Right forelimb (tissue), 1 donor: ENCODE measurements at regions not wholly inside any gene's neighbourhood (a gene's known extent, or its start where the extent isn't known, plus 50 kb on each side); places are given as distances from the start of the nearest gene placed in this dataset.
"Not testable (repeated sequence)": the region's sequence is repeated elsewhere in the genome, so short reads cannot be mapped to it uniquely, and the experiment has no call there.

Experiments
- DNase-seq: peaks from one replicate; pipeline ENCODE4 v3.0.0-alpha.2; 2018

DNA sequence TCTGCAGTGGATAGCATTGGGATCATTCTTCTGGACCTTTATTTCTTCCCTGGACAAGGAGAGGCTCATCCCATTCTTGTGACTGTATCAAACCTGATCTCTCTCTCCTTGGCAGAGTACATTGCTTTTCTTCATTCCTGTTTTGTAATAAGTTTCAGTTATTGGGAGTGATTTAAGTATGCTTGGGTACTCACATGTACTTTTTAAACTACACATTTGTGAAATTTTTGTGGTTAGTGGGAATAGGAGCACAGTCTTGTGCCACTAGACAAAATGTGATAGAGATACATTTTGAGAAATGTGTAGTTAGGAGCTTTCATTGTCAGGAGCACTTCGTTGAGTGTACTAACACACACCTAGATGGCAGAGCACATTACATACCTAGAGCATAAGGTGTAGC lies 262.6 kb downstream of the C3orf38 start:
- no peak for DNase-seq

DNA sequence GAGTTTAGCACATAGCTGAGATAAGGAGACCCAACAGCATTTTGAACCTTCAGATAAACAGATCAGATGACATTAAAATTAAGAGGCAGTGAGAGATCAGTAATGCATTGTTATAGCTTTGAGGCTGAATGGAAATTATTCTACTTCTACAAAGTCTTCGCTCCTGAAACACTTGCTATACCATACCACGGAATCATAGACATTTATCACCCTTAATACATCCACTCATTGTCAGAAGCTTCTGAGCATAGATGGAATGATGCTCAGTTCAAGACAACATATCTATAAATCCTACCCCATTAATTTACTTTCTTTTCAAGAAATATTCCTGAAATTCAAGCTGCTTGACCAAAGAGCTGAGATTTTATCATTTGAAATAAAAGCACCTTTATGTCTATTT lies 266.7 kb downstream of the C3orf38 start:
- DNase-seq = no peak

DNA sequence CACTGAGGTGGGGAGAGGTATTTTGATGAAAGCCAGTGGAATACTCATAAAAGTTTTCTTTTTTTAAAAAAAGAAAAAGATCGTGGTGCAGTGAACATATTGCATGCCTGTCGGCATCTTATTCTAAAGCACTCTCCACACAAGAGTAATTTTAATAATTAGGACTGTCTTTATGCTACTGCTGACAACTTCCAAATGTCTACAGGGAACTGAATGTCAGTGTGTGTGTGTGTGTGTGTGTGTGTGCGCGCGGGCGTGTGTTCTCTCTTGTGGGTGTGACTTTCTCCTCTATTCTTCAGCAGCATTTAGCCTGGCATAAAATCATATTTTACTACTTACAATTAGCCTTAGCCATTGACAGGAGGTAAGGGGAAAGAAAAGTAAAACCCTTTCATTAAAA lies 268.5 kb downstream of the C3orf38 start:
- no peak for DNase-seq

GRCh38 chr3:88433568-88433967 lies 283.8 kb downstream of the C3orf38 start:
- no peak for DNase-seq

DNA sequence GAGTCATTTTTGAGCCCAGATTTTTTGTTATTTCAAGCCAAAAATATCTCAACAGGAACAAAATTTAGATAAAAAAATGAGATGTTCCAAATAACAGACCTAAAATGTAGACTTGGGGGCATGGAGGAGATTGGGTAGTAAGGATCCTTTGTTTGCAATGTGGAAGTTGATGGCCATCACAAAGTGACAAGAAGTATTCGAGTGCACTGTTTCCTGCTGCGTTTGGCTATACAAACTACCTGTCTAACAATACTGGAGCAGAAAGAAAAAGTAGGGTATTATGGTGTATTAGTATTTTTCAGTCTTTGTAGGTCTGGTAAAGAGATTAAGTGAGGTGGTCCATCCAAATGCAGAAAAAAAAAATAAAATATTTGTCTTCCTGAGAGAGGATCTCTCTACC lies 284.2 kb downstream of the C3orf38 start:
- no peak for DNase-seq

DNA sequence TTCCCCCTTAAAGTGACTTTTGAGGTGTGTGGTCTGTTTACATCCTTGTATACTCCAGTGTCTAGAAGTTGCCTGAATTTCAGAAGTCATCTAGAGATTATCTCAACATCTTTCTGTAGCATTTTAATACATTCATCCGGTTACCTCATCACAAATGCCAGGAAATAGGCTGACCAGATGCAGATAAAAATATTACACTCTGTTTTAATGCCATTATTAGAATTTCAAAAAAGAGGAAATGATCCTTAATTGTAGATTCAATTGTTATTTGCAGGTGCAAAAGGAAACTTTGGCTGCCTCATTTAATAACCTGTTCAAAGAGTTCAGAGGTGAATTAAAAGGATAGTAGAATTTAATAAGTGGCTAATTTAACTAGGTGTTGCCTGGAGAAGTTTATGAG lies 290.9 kb downstream of the C3orf38 start:
- DNase-seq = no peak

DNA sequence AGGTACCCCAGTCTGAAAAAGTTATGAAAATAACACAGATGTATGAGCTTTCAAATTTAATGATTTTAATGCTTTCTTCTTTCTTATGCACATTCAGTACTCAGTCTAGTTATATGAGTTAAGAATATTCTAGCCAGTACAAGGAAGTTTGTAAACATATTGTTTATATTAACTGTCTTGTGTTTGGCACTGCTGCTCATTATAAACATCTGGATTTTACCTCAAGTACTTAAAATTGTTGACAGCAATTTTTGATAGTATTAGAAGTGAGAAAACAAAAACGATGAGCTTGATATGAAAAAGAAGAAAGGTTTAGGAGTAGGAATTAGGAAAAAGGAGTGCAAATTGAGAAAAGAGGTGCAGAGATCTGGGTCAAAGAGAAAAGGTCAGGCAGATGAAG lies 293.3 kb downstream of the C3orf38 start:
- no peak for DNase-seq

- DNase-seq = no peak
Measured at GRCh38 chr3:88444251-88444650, 294.5 kb downstream of the C3orf38 start.

- no peak for DNase-seq
Measured at GRCh38 chr3:88452228-88452627, 302.5 kb downstream of the C3orf38 start.

DNA sequence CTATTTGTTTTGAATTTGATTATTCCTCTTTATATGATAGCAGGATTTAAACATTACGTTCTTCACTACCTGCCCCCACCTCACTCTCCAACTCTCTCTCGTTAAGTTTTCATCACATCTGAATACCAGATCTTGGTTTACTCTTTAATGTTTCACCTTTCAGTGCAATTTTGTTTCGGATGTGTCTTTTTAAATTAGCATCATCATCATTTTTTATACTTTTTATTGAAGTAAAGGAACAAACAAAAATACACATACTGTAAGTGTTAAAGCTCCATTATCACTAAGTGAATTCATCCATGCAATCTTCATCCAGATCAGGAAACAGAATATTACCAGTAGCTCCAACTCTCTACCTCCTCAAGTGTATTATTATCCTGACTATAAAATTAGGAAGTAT lies 310.6 kb downstream of the C3orf38 start:
- no peak for DNase-seq

DNA sequence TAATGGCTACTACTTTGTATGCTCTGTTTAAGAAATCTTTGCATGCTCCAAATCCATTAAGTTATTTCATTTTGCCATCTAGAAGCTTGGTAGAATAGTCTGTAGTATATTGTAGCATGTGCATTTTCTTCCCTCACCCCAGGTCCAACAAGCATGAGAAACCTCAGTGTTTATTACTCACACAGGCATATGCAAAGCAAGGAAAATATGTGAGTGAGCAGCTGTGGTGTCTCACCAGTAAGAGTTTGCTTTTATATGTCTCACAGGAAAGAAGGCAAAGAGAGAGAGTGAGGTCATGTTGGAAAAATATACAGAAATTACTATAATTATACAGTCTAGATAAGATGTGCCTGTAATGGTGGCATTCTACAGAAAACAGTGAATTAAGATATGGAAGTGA lies 312.5 kb downstream of the C3orf38 start:
- DNase-seq = no peak

DNA sequence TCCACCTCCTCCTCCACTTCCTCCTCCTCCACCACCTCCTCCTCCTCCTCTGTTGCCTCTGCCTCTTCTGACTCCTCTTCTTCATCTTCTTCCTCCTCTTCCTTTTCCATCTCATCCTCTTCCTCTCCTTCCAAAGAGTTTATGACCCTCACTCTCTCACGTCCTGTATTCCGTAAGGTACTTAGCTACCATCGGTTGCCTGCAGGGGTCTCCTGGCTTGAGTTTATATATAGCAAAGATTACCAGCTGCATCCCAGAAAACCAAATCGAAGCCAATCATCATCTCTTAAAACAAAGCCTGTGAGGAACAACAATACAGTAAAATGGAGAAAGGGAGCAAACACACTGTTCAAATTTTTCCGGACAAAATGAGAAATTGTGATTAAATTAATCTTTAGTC lies 317.4 kb downstream of the C3orf38 start:
- no peak for DNase-seq

DNA sequence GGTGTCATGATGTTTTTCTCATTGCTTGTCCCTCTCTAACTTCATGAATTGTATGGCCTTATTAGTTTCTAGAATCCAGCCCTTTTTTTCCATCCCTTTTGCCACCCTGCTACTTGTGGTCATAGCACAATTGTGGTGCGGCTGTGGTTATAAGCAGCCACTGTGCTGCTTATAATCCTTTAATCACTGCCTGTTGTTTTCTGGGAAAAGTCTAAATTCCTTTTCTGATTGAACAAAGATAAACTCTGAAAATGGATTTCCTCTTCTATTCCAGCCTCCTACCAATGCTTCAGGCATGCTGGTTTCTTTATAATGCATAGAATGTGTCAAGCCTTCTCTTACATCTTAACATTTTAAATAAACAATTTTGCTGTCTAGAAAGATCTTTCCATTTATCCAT lies 319.5 kb downstream of the C3orf38 start:
- no peak for DNase-seq

- no peak for DNase-seq
Measured at GRCh38 chr3:88478460-88478859, 328.7 kb downstream of the C3orf38 start.

DNA sequence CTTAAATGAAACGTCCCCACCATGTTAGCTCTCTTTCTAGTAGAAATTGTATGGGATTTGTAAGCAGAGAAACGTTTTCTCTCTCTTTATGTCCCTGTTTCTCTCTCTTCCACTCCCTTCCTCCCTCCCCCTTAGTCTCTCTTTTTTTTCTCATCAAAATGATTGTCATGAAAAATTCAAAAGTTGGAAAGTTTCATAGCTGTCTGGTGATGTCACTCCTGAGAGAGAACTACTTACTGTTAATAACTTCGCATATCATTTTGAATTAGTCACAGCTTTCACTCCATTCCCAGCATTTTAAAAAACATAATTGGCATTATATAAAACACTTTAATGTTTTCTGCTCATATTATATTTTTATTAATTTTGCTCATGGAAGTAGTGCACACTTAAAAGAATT lies 331.1 kb downstream of the C3orf38 start:
- no peak for DNase-seq

- no peak for DNase-seq
Measured at GRCh38 chr3:88485001-88485400, 335.2 kb downstream of the C3orf38 start.

GRCh38 chr3:88508818-88509217 lies 359.1 kb downstream of the C3orf38 start:
- DNase-seq = not testable (repeated sequence)

GRCh38 chr3:88509582-88509981 lies 359.8 kb downstream of the C3orf38 start:
- DNase-seq = no peak

DNA sequence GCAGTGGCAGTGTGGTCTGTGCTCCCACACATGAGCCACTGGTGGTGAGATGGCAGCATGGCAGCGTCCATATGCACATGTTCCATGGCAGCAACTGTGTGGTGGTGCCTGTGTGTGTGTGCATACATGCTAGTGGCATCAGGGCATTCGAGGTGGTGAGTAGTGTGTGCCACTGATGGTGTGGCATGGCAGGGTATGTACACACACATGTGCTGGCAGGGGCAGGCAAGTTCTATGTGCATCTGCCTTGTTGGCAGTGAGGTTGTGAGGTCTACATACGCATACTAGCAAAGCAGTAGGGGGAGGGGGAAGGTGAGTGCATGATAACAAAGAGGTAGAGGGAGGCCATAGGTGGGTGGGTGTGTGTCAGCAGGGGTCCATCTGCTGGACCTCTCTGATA lies 378.7 kb downstream of the C3orf38 start:
- no peak for DNase-seq

- no peak for DNase-seq
Measured at GRCh38 chr3:88534534-88534933, 384.8 kb downstream of the C3orf38 start.

DNA sequence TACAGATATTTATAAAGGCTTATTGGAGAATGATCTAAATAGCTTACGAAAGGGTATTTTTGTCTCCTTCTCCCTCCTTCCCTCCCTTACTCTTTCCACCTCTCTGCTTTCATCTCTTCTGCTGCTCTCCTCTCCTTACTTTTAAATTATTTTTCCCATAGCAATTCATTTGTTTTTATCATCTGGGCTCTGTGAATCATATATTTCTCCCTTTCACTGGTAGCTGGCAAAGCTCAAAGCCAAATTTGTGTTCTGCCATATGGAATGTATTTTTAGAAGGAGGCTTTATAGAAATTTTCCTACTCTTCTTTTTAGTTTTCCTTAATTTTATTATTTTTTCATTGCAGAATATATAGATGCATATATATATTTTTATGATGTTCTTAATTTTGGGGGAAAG lies 385.8 kb downstream of the C3orf38 start:
- DNase-seq = no peak

GRCh38 chr3:88542916-88543315 lies 393.2 kb downstream of the C3orf38 start:
- DNase-seq = no peak

- no peak for DNase-seq
Measured at GRCh38 chr3:88572450-88572849, 422.7 kb downstream of the C3orf38 start.

DNA sequence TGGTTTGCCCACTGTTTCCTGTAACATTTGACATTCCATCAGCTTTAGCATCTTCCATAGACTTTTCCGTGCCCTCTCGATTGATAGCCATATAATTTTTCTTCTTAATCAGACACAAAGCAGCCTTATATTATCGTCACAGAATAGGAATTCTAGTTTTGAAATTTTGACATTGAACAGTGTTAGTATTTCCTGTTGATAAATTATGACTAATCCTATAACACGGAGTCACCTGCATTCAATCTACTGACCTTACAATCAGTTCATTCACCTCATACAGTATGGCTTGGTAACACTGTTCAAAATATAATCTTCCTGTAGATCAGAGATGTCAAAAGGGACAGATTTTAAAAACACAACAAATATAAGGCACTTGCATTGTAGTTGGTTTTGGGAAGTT lies 423.7 kb downstream of the C3orf38 start:
- DNase-seq = no peak

- no peak for DNase-seq
Measured at GRCh38 chr3:88574146-88574545, 424.4 kb downstream of the C3orf38 start.

GRCh38 chr3:88584451-88584850 lies 434.7 kb downstream of the C3orf38 start:
- no peak for DNase-seq
